HG03571 (cell line): ENCODE measurements at regions not wholly inside any gene's neighbourhood (a gene's known extent, or its start where the extent isn't known, plus 50 kb on each side); places are given as distances from the start of the nearest gene placed in this dataset.

ENCODE experiments used
- ATAC-seq: cut with Tn5 transposase; IDR thresholded peaks from one replicate; pipeline ENCODE4 v1.9.1; 2021; ENCODE audit not compliant: unreplicated experiment

DNA sequence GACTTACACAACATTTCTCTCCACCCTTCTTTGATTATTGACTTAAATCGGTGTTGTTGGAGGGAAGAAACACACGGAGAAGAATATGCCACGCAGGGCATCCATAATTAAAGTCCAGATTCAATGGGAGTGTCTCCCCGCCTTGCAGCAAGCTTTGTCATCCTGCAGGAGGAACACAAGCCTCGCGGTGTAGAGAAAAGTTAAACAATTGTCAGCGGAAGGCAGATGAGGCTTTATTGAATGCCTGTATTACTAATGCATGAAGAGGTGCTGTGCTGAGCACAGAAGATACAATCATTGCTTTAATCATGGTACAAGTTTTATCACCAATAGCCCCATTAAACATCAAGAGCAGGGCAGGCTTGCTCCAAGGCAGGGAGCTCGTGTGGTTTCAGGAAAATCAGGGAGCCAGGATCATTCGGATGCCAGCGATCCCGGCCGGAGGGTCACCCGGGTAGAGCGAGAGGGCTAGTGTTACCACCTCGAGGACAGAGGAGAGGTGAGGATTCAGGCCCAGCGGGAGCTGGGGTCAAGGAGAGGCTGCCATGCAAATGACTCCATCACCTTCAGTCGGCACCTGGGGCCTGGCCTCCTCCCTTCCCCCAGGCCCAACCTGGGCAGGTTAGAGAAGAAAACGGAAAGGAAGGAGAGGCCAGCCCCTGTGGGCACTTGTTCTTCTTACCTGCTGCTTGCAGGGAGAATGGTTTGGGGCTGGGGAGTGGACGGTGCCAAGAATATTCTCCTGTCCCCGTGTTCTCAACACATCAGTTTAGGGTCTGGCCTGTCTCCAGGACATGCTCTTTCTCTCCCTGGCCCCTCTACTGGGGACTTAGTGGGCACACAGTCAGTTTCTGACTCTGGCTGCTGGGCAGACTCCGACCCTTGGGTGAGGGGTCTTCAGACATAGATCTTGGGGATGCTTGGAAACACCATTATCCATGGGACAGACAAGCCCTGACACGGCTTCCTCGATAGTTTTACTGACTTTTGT, 289.5 kb downstream of the IRX2 start:
- no peak for ATAC-seq

DNA sequence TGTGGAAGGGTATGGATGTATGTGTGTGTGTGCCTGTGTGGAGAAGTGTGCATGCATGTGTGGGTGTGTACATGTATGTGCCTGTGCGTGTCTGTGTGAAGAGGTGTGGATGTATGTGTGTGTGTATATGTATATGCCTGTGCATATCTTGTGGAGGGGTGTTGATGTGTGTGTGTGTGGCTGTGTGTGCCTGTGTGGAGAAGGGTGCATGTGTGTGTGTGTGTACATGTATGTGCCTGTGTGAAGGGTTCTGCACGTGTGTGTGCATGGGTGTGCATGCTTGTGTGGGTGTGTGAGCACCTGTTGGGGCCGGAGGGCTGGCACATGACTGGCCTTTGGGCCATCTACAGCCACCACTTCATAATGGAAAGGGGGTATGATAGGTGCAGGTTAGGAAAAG, 291.4 kb downstream of the IRX2 start:
- ATAC-seq: no peak

DNA sequence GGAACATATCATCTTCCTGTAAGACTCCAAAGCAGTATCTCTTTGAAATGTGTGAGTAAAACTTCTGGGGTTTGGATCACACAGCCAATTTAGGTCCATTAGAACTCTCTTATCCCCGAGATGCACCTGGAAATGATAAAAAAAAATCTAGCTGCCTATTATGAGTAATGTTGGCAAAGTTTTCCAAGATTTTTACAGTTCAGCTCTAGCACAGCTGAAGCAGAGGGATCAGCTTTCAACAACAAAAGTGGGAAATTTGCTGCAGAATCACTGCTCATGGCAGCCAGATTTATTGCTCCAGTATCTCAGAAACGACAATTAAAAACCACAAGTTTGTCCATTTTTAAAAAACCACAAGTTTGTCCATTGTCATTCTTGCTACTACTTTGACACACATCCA, 292.2 kb downstream of the IRX2 start:
- ATAC-seq: no peak

DNA sequence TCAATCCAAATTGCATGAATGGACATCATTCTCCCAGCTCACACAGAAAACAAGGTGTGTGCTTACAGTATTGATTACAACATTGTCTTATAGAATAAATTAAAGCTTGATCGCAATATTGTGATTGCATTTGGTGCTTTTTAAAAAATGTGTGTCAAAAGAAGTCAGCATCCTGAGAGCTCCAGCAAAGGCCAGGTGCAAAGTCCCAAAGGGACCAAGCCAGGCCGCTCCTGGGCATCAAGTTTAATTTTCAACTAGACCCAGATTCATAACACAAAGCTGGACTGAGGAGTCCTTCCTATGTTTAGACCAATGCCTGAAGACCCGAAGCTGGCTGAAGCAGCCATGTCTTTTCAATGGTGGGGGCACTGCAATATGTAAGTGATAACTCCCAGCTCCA, 295.6 kb downstream of the IRX2 start:
- ATAC-seq: no peak

DNA sequence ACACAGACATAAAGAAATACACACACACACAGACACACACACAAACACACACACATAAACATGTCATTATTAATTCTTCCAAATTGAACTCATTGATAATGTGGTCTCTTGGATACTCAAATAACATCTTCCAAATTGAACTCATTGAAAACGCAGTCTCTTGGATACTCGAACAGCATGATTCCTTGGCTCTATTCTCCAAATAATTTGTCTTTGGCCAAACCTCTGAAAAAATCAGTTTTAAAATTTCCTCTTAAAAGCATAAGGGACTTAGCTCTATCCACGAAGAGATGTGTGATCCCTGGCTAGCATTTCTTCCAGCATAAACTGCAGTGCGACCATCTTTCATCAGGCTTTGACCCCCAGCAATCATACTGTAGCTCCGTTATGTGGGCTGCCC, 296.6 kb downstream of the IRX2 start:
- no peak for ATAC-seq

DNA sequence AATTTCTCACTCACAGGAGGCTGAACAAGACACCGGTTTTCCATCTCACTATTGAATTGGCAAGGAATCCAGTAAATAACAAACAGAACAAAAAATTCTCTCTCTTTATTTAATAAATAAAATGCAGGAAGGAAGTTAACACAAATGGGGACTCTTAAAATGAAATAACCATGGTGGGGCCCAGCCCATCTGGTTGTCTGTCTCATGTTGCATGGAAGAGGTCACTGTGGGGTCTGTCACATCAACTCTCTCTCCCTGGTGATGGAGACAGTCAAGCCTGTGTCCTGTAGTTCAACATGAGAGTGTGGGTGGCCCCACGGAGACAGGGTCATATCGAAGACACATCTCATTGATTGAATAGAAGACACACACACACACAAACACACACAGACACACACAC, 297.7 kb downstream of the IRX2 start:
- ATAC-seq: no peak

DNA sequence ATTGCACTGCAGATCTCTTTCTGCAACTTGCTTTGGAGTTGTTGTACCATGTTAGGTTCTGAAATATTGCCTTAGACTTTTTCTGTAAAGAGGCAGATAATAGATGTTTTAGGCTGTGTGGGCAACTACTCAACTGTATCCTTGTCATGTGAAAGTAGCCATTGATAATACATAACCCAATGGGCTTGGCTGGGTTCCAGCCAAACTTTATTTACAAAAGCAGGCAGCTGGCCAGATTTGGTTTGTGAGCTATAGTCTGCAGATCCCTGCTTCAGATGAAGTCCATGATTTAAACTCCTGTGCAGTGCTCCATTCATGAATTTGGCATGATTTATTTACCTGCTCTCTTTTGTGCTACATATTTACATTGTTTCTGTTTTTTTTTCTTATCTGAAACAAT, 300.4 kb downstream of the IRX2 start:
- ATAC-seq: no peak

DNA sequence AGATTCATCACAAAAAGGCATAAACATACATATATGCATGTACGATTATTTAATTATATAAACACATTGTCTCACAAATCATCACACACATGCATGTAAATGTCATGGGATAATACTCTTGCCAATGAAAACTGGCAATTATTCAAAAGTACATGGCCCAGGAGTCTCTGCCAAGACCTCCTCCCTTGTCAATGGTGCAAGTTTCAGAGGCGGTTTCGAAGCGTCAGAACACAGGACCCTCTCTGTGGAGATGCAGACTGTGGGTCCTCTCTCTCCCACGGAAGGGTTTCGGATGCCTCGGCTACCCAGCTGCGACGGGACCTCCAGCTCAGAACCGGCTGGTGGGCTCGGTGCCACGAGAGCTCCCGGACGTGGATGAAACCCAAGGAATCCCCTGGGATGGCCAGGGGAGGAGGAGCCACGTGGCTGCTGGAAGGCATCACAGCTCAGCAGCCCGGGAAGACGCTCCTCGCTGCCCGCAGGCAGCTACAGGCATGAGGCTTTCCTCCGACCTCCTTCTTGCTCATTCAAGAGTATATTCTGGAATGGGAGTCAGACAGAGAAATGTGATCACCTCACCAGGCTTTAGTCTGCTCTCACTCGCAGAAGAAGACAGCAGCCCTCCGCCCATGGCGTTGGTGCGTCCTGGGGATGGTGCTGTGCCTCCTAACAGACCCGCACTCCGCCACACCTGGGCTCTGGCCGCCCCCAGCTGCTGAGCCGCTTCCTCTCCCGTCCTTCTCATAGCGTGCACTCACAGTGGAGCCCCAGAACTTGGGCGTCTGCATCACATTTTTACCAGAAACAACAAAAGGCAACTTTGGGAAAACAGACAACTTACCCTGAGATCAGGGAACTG, 308.8 kb downstream of the IRX2 start:
- ATAC-seq: no peak

DNA sequence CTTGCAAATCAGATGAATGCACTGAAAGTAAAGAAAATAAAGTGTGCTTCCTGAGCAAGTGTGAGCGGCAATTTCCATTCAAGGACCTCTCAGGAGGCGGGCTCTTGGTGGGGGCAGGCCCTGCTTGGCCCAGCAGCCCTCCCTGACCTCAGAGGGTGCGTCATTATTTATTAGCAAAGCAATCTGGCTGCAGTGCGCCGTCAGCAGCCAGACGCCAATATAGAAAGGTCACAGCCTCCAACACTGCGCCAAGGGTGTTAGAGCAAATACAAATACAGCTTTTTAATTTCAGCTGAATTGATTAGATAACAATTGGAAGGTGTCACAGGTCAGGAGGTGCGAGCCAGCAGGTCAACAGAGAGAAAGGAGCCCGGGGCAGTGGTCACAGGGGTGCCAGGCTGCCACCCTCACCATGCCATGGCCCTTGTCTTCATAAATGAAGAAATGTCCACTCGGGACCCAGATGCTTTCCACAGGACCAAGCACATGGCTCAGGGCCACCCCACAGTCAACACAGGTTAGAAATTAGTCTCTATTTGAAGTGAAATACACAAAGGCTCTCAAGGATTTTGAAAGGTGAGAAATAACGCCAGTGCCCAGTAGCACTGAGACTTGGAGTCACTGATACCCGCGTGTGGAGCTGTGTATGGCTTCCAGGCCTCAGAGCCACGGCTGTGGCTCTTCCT, 309.8 kb downstream of the IRX2 start:
- ATAC-seq: no peak

DNA sequence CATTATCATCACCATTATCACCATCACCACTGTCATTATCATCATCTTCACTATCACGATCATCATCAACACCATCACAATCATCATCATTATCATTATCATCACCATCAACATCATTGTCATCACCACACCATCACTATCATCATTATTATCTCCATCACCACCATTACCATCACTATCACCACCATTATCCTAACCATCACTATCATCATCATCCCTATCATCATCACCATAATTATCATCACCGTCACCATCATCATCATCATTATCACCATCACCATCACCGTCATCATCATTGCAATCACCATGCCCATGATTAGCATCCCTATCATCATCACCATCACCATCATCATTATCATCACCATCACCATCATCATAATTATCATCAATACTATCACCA, 311.9 kb downstream of the IRX2 start:
- no peak for ATAC-seq

DNA sequence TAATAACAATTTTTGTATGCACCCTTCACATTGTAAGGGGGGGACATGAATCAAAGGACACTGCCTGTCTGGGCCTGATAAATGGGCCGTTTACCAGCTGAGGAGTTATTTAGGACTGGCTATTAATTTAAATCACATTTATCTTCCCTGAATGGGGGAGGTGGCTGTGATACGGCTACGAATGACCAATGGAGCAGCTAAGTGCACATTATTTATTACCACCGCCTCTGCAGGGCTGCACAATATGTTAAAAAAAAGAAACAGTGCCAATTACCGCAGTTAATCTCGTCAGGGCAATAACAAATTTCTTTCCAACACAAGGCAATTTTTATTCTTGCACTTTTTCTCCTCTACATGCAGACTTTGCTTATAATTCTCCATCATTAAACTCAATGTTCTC, 318.4 kb downstream of the IRX2 start:
- ATAC-seq: no peak

DNA sequence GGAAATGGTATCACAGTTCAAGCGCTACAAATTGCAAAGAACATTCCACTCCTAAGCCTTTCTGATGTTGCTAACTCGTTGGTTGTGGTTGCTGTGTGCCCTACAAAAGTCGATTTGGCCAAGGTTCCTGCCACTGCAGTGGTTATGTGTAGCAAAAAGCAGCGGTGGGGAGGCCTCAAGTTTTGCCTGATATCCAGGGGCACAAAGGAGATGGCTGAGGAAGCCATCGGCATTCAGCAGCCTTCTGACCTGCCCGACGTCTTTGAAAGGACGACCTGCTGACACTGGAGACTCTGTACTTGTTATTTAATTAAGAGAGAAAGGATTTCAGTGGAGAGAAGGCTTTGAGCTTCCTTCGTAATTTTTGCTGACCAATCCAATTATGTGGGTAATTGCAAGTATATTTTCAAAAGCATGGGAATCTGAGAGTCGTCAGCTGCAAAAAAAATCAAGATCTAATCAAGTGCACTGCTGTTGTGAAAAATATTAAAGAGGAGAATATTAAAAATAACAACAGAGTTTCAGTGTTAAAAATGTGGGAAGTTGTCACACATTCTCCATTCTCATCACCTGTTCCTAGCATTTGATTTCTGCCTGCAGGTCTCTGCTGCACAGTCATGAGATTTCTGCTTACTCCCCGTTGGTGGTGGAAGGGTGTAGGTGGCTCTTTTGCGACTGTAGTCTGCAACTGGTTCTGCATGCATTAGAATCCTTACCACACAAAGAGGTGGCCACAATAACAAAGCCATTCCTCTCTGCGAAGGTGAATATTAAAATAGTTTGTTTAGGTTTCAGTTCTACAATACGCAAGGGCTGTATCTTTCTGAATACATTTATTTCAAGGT, 319.2 kb downstream of the IRX2 start:
- ATAC-seq: no peak

DNA sequence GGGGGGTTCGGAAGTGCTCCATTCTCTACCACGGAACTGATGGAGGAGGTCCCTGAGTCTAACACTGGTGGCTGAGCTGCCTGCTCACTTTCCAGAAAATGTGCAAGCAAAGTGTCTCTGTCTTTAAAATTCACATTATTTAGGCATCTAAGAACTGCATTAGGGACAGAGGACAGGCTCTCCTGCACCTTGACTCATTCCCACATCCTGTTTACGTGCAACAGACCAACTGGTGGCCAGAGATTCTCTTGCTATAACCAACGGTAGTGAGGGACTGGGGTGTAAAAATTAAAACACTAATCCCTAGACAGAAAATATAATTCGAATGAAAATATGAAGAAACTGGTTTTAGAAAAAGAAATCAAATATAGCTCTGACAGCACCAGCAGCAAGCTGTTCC, 320.9 kb downstream of the IRX2 start:
- no peak for ATAC-seq

DNA sequence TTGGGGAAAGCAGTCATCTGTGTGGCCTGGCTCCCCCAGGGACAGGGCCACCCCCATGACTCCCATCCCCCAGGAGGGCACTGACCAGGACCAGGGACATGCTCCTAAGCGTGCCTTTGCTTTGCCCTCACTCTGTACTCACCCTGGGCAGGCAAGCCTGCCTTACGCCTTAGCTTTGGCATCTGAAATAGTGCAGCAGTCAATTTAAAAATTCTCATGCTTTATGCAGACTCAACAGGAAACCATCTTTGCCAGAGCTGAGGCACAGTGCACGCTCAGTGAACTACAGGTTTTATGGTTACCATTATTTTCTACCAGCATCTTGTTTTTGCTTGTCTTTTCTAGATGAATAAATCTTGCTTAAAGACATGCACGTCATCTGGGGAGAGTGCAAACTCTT, 323.5 kb downstream of the IRX2 start:
- ATAC-seq: no peak

DNA sequence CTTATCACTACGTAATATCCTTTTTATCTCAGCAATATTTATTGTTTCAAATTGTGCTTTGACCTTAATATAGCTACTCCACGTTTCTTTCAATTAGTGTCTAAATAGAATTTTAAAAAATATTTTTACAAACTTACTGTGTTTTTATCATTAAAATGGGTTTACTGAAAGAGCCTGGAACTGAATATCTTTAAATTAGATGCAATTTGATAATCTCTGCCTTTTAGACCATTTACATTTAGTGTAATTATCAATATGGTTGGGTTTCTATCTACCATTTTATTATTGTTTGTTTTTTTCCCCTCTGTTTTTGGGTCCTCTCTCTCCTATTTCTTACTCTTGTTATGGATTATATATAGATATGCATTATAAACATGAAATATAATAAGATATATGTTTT, 327.8 kb downstream of the IRX2 start:
- ATAC-seq: no peak

DNA sequence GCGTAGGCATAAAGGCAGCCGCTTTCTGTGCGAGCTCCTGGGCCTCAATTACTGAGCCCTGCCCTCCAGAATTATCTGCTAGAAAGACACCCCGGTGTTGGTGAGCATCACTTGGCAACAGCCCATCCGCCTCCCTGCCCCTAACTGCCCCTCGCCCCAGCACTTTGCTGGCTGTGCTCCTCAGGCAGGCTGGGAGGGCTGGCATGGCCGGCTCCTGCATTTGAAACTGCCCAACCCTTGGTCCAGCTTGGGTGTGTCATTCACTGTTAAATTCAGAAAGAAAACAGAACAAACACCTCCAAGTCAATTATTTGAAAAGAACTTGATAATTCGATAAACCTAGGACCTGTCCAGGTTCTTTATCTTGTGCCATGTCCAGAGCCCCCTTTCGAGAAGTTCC, 334.2 kb downstream of the IRX2 start:
- no peak for ATAC-seq

DNA sequence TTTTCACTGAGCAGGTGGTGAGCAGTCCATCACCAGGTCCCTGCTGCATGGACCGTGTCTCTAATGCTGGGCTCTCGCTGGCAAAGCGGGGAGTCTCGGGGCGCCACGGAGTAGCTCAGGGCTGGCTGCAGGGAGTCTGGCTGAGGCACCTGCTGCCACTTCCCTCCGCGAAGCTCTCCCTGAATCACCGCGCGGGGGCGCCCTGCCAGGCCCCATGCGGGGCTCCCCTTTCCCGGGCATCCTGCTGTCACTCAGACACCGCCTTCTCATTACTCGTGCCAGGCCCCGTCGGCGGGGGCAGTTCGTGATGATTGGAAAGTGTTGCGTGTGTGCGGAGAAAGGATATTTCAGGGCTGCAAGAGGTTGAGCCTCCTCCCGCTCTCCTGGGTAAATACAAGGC, 335.8 kb downstream of the IRX2 start:
- no peak for ATAC-seq

DNA sequence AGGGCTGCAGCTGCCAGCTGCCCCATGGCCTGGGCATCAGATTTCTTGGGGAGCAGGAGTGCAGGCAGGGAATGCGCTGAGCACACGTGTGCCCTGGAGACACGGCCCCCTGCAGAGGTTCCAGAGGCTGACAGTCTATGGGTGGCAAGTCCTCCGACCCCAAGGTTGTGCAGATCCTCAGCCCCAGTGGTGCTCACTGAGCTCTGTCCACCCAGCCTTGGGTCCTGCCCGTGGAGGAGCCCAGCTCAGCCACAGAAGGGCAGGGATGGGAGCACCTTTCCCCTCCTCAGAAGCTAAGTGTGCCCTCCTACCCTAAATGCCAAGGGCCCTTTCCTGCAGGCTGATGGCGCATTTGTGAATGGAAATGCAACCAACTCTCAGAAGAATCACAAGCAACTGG, 341.0 kb downstream of the IRX2 start:
- no peak for ATAC-seq

DNA sequence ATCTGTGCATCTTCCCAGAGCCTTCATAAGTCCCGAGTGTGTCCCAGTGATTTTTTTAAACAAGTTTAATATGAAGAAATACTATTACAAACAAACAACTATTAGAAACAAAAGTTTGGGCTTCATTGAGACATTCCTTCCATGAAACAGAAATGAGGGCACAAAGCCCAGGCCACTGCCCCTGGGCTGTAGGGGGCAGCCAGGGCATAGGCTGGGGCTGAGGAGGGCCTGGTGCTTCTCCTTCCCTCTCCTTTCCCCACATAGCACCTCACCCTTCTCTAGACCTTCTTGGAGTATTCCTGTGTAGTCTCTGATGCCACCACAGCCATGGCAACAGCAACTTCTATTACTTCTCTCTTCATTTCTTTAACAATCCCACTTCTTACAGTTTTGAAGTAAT, 348.2 kb downstream of the IRX2 start:
- ATAC-seq: no peak

DNA sequence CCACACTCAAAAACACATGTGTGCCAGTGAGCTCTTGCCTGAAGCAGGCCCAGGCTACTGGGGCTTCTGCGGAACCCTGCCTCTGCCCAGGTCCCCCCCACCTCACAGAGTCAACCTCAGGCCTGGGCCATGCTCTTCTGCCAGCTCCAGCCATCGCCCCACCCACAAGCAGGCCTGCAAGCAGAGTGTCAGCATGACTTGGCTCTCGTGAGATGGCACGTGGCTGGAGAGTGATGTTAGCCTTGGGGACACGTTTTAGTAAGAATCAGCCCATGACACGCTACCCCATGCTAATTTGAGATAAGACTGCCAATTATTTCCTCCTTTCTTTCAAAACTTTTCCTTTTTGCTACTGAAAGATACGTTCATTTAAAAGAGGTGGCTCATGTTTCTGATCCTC, 351.7 kb downstream of the IRX2 start:
- ATAC-seq: no peak

DNA sequence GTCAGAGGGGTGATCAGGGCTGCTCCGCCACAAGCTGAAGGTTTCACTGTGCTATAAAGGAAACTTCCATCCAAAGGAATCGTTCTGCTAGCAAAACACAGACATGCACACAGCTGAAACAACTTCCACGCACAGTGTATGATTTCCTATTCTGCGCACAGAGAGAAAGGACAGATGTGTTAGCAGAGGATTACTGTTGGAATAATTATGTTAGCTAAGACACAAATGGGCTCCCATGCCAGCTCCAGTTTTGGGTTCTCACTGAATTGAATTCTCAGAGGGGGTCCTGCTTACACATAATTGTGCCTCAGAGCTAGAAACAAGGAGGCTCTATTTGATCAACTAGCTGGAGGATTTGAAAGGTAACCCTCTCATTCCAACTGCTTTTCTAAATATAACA, 352.4 kb downstream of the IRX2 start:
- no peak for ATAC-seq
